Hematopoietic multipotent progenitor cell (in vitro differentiated cells): ENCODE measurements at regions not wholly inside any gene's neighbourhood (a gene's known extent, or its start where the extent isn't known, plus 50 kb on each side); places are given as distances from the start of the nearest gene placed in this dataset.

Experiments used
- DNase-seq, 3 donors: peaks; one replicate each; pipeline ENCODE4 v3.0.0-alpha.2; 2011 to 2015; ENCODE audit warnings: low read depth in 2 of 3, low spot score in 2 of 3

GRCh38 chr16:89042711-89043551 is 50.7 kb upstream of the ACSF3 start:
- DNase-seq = no peak

GRCh38 chr16:89043636-89044417 is 49.8 kb upstream of the ACSF3 start:
- no peak for DNase-seq
